CD4-positive, alpha-beta T cell treated with Interferon alpha-2 for 1 hour (primary cell): ENCODE measurements at regions not wholly inside any gene's neighbourhood (a gene's known extent, or its start where the extent isn't known, plus 50 kb on each side); places are given as distances from the start of the nearest gene placed in this dataset.

ENCODE experiments used
- DNase-seq, 2 donors: peaks; one replicate each; pipeline ENCODE4 v3.0.0-alpha.2; 2020 to 2022

- DNase-seq: no peak
Observed at GRCh38 chr16:60329108-60329507, 1595.0 kb upstream of the GOT2 start.

GRCh38 chr16:60328152-60328551 lies 1594.0 kb upstream of the GOT2 start:
- no peak for DNase-seq

- DNase-seq: no peak
Observed at GRCh38 chr16:60318486-60318885, 1584.4 kb upstream of the GOT2 start.

GRCh38 chr16:60310846-60311445 lies 1576.8 kb upstream of the GOT2 start:
- no peak for DNase-seq

- DNase-seq: no peak
Observed at GRCh38 chr16:60304720-60305119, 1570.6 kb upstream of the GOT2 start.

GRCh38 chr16:60304066-60304465 lies 1570.0 kb upstream of the GOT2 start:
- DNase-seq: no peak

GRCh38 chr16:60302676-60303075 lies 1568.6 kb upstream of the GOT2 start:
- DNase-seq: no peak

GRCh38 chr16:60302261-60302660 lies 1568.1 kb upstream of the GOT2 start:
- DNase-seq: no peak

- DNase-seq: no peak
Observed at GRCh38 chr16:60299241-60299776, 1565.2 kb upstream of the GOT2 start.

GRCh38 chr16:60295451-60295850 lies 1561.3 kb upstream of the GOT2 start:
- DNase-seq: no peak

- no peak for DNase-seq
Observed at GRCh38 chr16:60285794-60286193, 1551.7 kb upstream of the GOT2 start.

GRCh38 chr16:60279061-60279665 lies 1545.0 kb upstream of the GOT2 start:
- no peak for DNase-seq

- no peak for DNase-seq
Observed at GRCh38 chr16:60274431-60275019, 1540.4 kb upstream of the GOT2 start.

GRCh38 chr16:60271781-60272180 lies 1537.7 kb upstream of the GOT2 start:
- no peak for DNase-seq

GRCh38 chr16:60271025-60271771 lies 1537.1 kb upstream of the GOT2 start:
- DNase-seq: no peak

- no peak for DNase-seq
Observed at GRCh38 chr16:60261425-60261824, 1527.3 kb upstream of the GOT2 start.

GRCh38 chr16:60259956-60260355 lies 1525.8 kb upstream of the GOT2 start:
- no peak for DNase-seq

- DNase-seq: no peak
Observed at GRCh38 chr16:60246086-60246485, 1512.0 kb upstream of the GOT2 start.

- no peak for DNase-seq
Observed at GRCh38 chr16:60241671-60242070, 1507.6 kb upstream of the GOT2 start.

- no peak for DNase-seq
Observed at GRCh38 chr16:60230666-60231065, 1496.5 kb upstream of the GOT2 start.

GRCh38 chr16:60225541-60225940 lies 1491.4 kb upstream of the GOT2 start:
- no peak for DNase-seq

GRCh38 chr16:60217787-60218186 lies 1483.7 kb upstream of the GOT2 start:
- no peak for DNase-seq

GRCh38 chr16:60214311-60214710 lies 1480.2 kb upstream of the GOT2 start:
- DNase-seq: no peak

GRCh38 chr16:60206516-60206915 lies 1472.4 kb upstream of the GOT2 start:
- DNase-seq: no peak
